ENCODE measurements at regions not wholly inside any gene's neighbourhood (a gene's known extent, or its start where the extent isn't known, plus 50 kb on each side); places are given as distances from the start of the nearest gene placed in this dataset.
A peak's percentile ranks its signal among the peaks of the same experiment; 100 is the strongest.

DNA sequence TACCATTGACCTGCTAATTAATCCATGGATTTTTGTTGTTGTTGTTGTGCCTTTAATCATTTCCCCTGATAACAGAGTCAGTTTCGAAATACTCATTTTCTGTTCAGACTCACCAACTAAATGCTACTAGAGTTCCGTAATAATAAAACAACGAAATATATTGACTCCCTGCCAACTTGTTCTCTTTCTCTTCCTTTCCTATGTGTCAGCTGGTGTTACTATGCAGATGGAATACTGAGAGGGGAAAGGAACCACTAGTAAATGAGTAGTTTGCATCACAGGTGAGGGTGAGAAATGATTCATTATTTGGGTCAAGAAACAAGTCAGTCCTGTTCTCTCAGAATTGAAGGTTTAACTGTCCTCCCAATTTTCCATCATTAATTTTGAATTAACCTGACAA lies 1027.3 kb downstream of the TUSC7 start:
- H3K36me3 ChIP-seq: no peaks in the 10 kb centered on the region
- H3K9me3 ChIP-seq: no peaks in the 10 kb centered on the region
- no peaks in the 10 kb centered on the region for H3K4me1 ChIP-seq
- WGBS, 5 donors: 72 to 81% (median 81%) methylated on average over 3 of the region's 3 CpGs
- H3K27me3 ChIP-seq: no peaks in the 10 kb centered on the region
- no peak for DNase-seq
- no peak overlapping the region for H3K4me3 ChIP-seq
- intact Hi-C loops (cut with DNase I; ENCODE audit: low total_unique reads): no loop called here
- TF ChIP-seq POLR2AphosphoS5 (IDR thresholded peaks at IDR 0.05) (no peak), EP300 (IDR thresholded peaks at IDR 0.05) (no peak), POLR2A (IDR thresholded peaks at IDR 0.05) (no peak)
- TF ChIP-seq, protein P1, sequence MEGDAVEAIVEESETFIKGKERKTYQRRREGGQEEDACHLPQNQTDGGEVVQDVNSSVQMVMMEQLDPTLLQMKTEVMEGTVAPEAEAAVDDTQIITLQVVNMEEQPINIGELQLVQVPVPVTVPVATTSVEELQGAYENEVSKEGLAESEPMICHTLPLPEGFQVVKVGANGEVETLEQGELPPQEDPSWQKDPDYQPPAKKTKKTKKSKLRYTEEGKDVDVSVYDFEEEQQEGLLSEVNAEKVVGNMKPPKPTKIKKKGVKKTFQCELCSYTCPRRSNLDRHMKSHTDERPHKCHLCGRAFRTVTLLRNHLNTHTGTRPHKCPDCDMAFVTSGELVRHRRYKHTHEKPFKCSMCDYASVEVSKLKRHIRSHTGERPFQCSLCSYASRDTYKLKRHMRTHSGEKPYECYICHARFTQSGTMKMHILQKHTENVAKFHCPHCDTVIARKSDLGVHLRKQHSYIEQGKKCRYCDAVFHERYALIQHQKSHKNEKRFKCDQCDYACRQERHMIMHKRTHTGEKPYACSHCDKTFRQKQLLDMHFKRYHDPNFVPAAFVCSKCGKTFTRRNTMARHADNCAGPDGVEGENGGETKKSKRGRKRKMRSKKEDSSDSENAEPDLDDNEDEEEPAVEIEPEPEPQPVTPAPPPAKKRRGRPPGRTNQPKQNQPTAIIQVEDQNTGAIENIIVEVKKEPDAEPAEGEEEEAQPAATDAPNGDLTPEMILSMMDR (IDR thresholded peaks at IDR 0.05): no peak
- no peak overlapping the region for H3K27ac ChIP-seq

DNA sequence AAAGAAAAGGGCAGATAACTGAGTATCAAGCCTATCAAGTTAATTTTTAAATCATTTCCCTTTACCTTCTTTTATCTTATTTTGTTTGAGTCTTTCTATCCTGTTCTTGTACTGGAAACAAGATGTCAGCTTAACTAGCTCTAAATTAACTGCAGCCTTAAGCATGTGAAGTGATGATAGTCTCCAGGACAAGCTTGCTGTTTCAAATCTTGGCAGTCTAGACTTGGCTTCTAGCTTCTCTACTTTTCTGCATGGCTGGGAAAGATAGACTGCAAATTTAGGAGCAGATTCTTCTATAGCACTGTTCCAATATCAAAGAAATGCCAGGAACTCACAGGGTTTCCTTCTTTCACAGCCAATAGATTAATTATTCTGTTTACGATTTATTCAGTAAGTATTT lies 1034.4 kb downstream of the TUSC7 start:
- no peaks in the 10 kb centered on the region for H3K9me3 ChIP-seq
- no peaks in the 10 kb centered on the region for H3K27me3 ChIP-seq
- TF ChIP-seq EP300 (IDR thresholded peaks at IDR 0.05) (no peak), POLR2AphosphoS5 (IDR thresholded peaks at IDR 0.05) (no peak), POLR2A (IDR thresholded peaks at IDR 0.05) (no peak)
- TF ChIP-seq, protein P1 (IDR thresholded peaks at IDR 0.05): no peak
- WGBS, 5 donors: 61 to 92% (median 78%) methylated on average over 1 of the region's 1 CpG
- no peaks in the 10 kb centered on the region for H3K36me3 ChIP-seq
- H3K27ac ChIP-seq: no peak overlapping the region
- intact Hi-C loops (cut with DNase I; ENCODE audit: low total_unique reads): no loop called here
- DNase-seq: peak in 1 of 2 donors; percentile 23
- no peaks in the 10 kb centered on the region for H3K4me1 ChIP-seq
- no peak overlapping the region for H3K4me3 ChIP-seq

DNA sequence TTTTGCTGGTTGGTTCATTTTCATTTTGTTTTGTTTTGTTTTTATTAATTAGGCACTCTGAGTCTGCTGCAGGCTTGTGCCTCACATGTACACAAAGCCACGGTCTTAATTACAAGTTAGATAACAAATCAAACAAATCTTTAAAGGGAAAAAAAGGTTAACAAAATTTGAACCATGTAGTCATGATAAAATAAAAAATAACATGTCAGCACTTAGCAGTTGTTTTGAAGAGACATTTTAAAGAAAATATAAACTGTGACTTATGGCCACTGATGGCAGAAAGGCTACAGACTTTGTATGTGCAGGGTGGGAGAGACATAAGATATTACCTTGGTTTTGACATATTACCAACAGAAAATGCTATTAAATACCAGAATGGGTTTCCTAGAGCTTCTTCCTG lies 1035.4 kb downstream of the TUSC7 start:
- no peak for DNase-seq
- H3K4me3 ChIP-seq: no peak overlapping the region
- H3K27ac ChIP-seq: no peak overlapping the region
- no peaks in the 10 kb centered on the region for H3K36me3 ChIP-seq
- WGBS, 5 donors: 19 to 57% (median 36%) methylated on average over 1 of the region's 1 CpG
- no peaks in the 10 kb centered on the region for H3K4me1 ChIP-seq
- H3K27me3 ChIP-seq: no peaks in the 10 kb centered on the region
- TF ChIP-seq EP300 (IDR thresholded peaks at IDR 0.05) (no peak), POLR2A (IDR thresholded peaks at IDR 0.05) (no peak), POLR2AphosphoS5 (IDR thresholded peaks at IDR 0.05) (no peak)
- TF ChIP-seq, protein P1 (IDR thresholded peaks at IDR 0.05): no peak
- H3K9me3 ChIP-seq: no peaks in the 10 kb centered on the region
- intact Hi-C loops (cut with DNase I; ENCODE audit: low total_unique reads): no loop called here

DNA sequence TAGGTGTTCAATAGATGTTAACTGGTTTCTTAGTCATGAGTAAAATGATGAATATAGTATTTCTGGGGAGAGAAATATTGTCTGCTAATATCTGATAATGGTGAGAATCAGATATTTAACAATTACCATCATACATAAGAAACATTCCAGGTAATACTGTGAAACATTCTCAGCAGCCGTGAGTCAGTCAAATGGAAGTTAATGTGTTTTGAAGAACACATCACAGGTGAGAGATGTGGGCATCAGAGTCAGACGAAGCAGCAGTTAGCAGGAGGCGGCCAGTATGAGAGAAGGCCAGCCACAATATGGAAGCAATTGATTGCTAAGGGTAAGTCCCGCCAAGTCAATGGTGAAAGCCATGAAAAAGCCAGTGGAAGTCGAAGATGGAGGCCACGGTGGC lies 1035.9 kb downstream of the TUSC7 start:
- Histone ChIP-seq H3K9me3 (no peaks in the 10 kb centered on the region), H3K4me3 (no peak overlapping the region), H3K27ac (no peak overlapping the region), H3K4me1 (no peaks in the 10 kb centered on the region), H3K36me3 (no peaks in the 10 kb centered on the region), H3K27me3 (no peaks in the 10 kb centered on the region)
- no peak for DNase-seq
- no peak for TF ChIP-seq POLR2A (IDR thresholded peaks at IDR 0.05)
- TF ChIP-seq EP300 (IDR thresholded peaks at IDR 0.05): no peak
- TF ChIP-seq POLR2AphosphoS5 (IDR thresholded peaks at IDR 0.05): no peak
- TF ChIP-seq, protein P1 (IDR thresholded peaks at IDR 0.05): no peak
- intact Hi-C loops (cut with DNase I; ENCODE audit: low total_unique reads): no loop called here
- 82 to 93% (median 92%) methylated on average over 6 of the region's 6 CpGs for WGBS, 5 donors
